HepG2 (cell line): ENCODE measurements at regions not wholly inside any gene's neighbourhood (a gene's known extent, or its start where the extent isn't known, plus 50 kb on each side); places are given as distances from the start of the nearest gene placed in this dataset.

Experiments
- ATAC-seq: fragments of 200-7000 bp; cut with Tn5 transposase; 3 replicates; pipeline ENCODE4 v1.9.1; 2020; ENCODE audit warnings: mild to moderate bottlenecking, moderate library complexity
- BruUV-seq: library from RNA; stranded (reverse); fragments of 400-500 nt; replicated peaks from 2 replicates; lab custom pipeline; 2021; lab: Mats Ljungman, UMichigan
- CTCF ChIA-PET: fragments of 300-600 bp; formaldehyde crosslinking; extraction: SDS; loops from one replicate; lab custom pipeline; 2021; ENCODE audit warnings: low total read pairs, inconsistent platforms, low intra/inter-chr PET ratio; lab: Yijun Ruan, JAX
- POLR2A ChIA-PET: fragments of 350-600 bp; sonication (Branson Sonifier 250); formaldehyde crosslinking; loops from one replicate; lab custom pipeline; 2020; ENCODE audit warnings: antibody characterized with exemption, inconsistent platforms; lab: Yijun Ruan, JAX
- DNase-seq: peaks from one replicate; pipeline ENCODE4 v3.0.0-alpha.2; 2015; ENCODE audit warnings: low spot score
- FAIRE-seq: peaks from 3 replicates; lab custom pipeline; 2011; peaks lifted over from hg19 to GRCh38; lab: Jason Lieb, UNC
- H2AFZ ChIP-seq: one replicate; pipeline ENCODE4 v1.6.1; 2011; ENCODE audit warnings: low read length, inconsistent platforms
- H3K27ac ChIP-seq: fragments of 300-600 bp; 3 replicates; pipeline ENCODE4 v1.8.0; 2011; ENCODE audit warnings: mixed run types, mild to moderate bottlenecking, mixed read lengths, low read length, inconsistent platforms; ENCODE audit not compliant: insufficient read depth; ENCODE audit errors: extremely low read length
- H3K27me3 ChIP-seq, 2 experiments: fragments of 200-600 bp in 1 of 2; 2 replicates in 1 of 2; 3 replicates in 1 of 2; pipeline versions ENCODE4 v1.6.0 to v1.8.0; 2011; ENCODE audit warnings: low read length in 2 of 2, mild to moderate bottlenecking in 2 of 2, moderate library complexity in 2 of 2, inconsistent platforms in 1 of 2; ENCODE audit not compliant: insufficient read depth in 2 of 2, control insufficient read depth in 1 of 2
- H3K36me3 ChIP-seq, 2 experiments: fragments of 200-600 bp in 1 of 2; replicated peaks in 1 of 2; 2 replicates in 1 of 2; 3 replicates in 1 of 2; pipeline versions ENCODE4 v1.5.1 to v1.8.0; 2011; ENCODE audit warnings: low read length in 2 of 2, inconsistent platforms in 1 of 2; ENCODE audit not compliant: insufficient read depth in 2 of 2, control insufficient read depth in 1 of 2
- H3K4me1 ChIP-seq: 2 replicates; pipeline ENCODE4 v1.5.1; 2012; ENCODE audit warnings: low read length, inconsistent platforms; ENCODE audit not compliant: insufficient read depth
- H3K4me2 ChIP-seq: 2 replicates; pipeline ENCODE4 v1.6.0; 2011; ENCODE audit warnings: low read depth, low read length, inconsistent platforms
- H3K4me3 ChIP-seq, 3 experiments: fragments of 200-600 bp in 1 of 3; sonication (generic), shearing (Covaris generic) in 1 of 3; replicated peaks in 1 of 3; 2 replicates each; pipeline ENCODE4 v1.5.1; 2011 to 2016; ENCODE audit warnings: low read length in 3 of 3, inconsistent platforms in 2 of 3, low read depth in 2 of 3, mild to moderate bottlenecking in 2 of 3, control low read depth in 1 of 3, mixed read lengths in 1 of 3; ENCODE audit not compliant: insufficient read depth in 1 of 3
- H3K79me2 ChIP-seq: one replicate; pipeline ENCODE4 v1.6.1; 2011; ENCODE audit warnings: low read length, inconsistent platforms; ENCODE audit not compliant: insufficient read depth
- H3K9ac ChIP-seq: 2 replicates; pipeline ENCODE4 v1.6.0; 2011; ENCODE audit warnings: mild to moderate bottlenecking, low read depth, low read length, inconsistent platforms; ENCODE audit not compliant: insufficient read depth
- H3K9me3 ChIP-seq: 2 replicates; pipeline ENCODE4 v1.5.1; 2012; ENCODE audit warnings: mild to moderate bottlenecking, low read length
- H4K20me1 ChIP-seq: 2 replicates; pipeline ENCODE4 v1.6.0; 2011; ENCODE audit warnings: inconsistent platforms, mild to moderate bottlenecking, low read length, moderate library complexity; ENCODE audit not compliant: insufficient read depth
- ARID3A ChIP-seq: IDR thresholded peaks from 2 replicates; pipeline ENCODE4 v1.6.1; 2012; ENCODE audit warnings: low read depth, low read length, improper control_type of control experiment
- CENPT ChIP-seq: sonication (generic); formaldehyde crosslinking; IDR thresholded peaks from 2 replicates; pipeline ENCODE4 v1.8.0; 2022; ENCODE audit warnings: low read depth, mild to moderate bottlenecking, moderate library complexity, missing genetic modification reagents
- ELK4 ChIP-seq: sonication (generic); formaldehyde crosslinking; IDR thresholded peaks from 2 replicates; pipeline ENCODE4 v1.9.0; 2021; ENCODE audit warnings: missing genetic modification reagents, borderline replicate concordance
- FIP1L1 ChIP-seq: fragments of 200-400 bp; formaldehyde crosslinking; IDR thresholded peaks from 2 replicates; pipeline ENCODE4 v1.6.1; 2018; ENCODE audit warnings: low read depth, mild to moderate bottlenecking, low read length, moderate library complexity, borderline replicate concordance; ENCODE audit not compliant: insufficient read depth
- GATAD1 ChIP-seq: IDR thresholded peaks from 2 replicates; pipeline ENCODE4 v1.6.1; 2016; ENCODE audit warnings: missing genetic modification reagents, missing compliant biosample characterization
- HINFP ChIP-seq: sonication (generic); formaldehyde crosslinking; IDR thresholded peaks from 2 replicates; pipeline ENCODE4 v1.4.0; 2020; ENCODE audit warnings: low read depth, mild to moderate bottlenecking, missing genetic modification reagents
- HNRNPH1 ChIP-seq: fragments of 200-400 bp; formaldehyde crosslinking; optimal IDR thresholded peaks from 2 replicates; pipeline ENCODE3; 2017; ENCODE audit warnings: mild to moderate bottlenecking, low read depth, low read length
- SCMH1 ChIP-seq: sonication (generic); formaldehyde crosslinking; IDR thresholded peaks from 2 replicates; pipeline ENCODE4 v1.9.0; 2021; ENCODE audit warnings: missing genetic modification reagents, mild to moderate bottlenecking, borderline replicate concordance
- STAT6 ChIP-seq: sonication (generic); formaldehyde crosslinking; IDR thresholded peaks from 2 replicates; pipeline ENCODE4 v1.4.0; 2020; ENCODE audit warnings: missing genetic modification reagents, mild to moderate bottlenecking, borderline replicate concordance
- YEATS2 ChIP-seq: sonication (generic); formaldehyde crosslinking; IDR thresholded peaks from 2 replicates; pipeline ENCODE4 v1.4.0; 2020; ENCODE audit warnings: missing genetic modification reagents, borderline replicate concordance
- ZNF776 ChIP-seq: sonication (generic); formaldehyde crosslinking; IDR thresholded peaks from 2 replicates; pipeline ENCODE4 v1.4.0; 2020; ENCODE audit warnings: mild to moderate bottlenecking, missing genetic modification reagents
- WGBS: methylation state at CpG from one replicate; pipeline ENCODE4 v1.1.6; 2017; ENCODE audit warnings: low lambda C conversion rate; 5-methylcytosine and 5-hydroxymethylcytosine counted together
- in situ Hi-C: cut with HindIII; loops from 2 replicates; pipeline ENCODE4 v1.10.0; 2017; ENCODE audit warnings: low pct_unique_long_range_greater_than_20kb; ENCODE audit not compliant: extremely low pct_ligation_motif_present
- intact Hi-C: fragments of 100-400 bp; cut with micrococcal nuclease; formaldehyde crosslinking; loops from one replicate; pipeline ENCODE4 v1.10.0; 2022; ENCODE audit not compliant: unreplicated experiment

- DNase-seq (no peak), FAIRE-seq (no peak), ATAC-seq (no peak)
- no peak overlapping the region for H3K4me3 ChIP-seq
- no peak overlapping the region for H3K9ac ChIP-seq
- H4K20me1 ChIP-seq = no peaks in the 10 kb centered on the region
- no peak overlapping the region for H3K27ac ChIP-seq
- TF ChIP-seq ZNF776 (CRISPR knock-in tag) = no peak
- TF ChIP-seq CENPT = no peak
- TF ChIP-seq STAT6 (CRISPR knock-in tag) = no peak
- no peak for TF ChIP-seq ARID3A
- TF ChIP-seq YEATS2 (CRISPR knock-in tag) = no peak
- TF ChIP-seq SCMH1 (CRISPR knock-in tag) = no peak
- TF ChIP-seq FIP1L1 = no peak
- TF ChIP-seq ELK4 (CRISPR knock-in tag) = no peak
- TF ChIP-seq HNRNPH1 = no peak
- no peak for TF ChIP-seq GATAD1
- no peak for TF ChIP-seq HINFP (CRISPR knock-in tag)
- H3K36me3 ChIP-seq = no peaks in the 10 kb centered on the region
- peaks cover 2 to 30% of the 10 kb centered on the region in 2 experiments; a peak in 3 of 5 replicates for H3K27me3 ChIP-seq
- H3K4me2 ChIP-seq = no peak overlapping the region
- H3K79me2 ChIP-seq = no peaks in the 10 kb centered on the region
- 33% methylated on average over 3 of the region's 7 CpGs for WGBS
- ChIA-PET CTCF (no interaction called here), POLR2A (no interaction called here)
- intact Hi-C loops = no loop called here
- no peaks in the 10 kb centered on the region for H3K4me1 ChIP-seq
- BruUV-seq = no TSS peak
- no peaks in the 10 kb centered on the region for H3K9me3 ChIP-seq
- H2AFZ ChIP-seq = no peak overlapping the region
- in situ Hi-C loops = no loop called here
Measured at GRCh38 chr7:36018816-36019484, 134.1 kb upstream of the EEPD1 start.
